ENCODE measurements at regions not wholly inside any gene's neighbourhood (a gene's known extent, or its start where the extent isn't known, plus 50 kb on each side); places are given as distances from the start of the nearest gene placed in this dataset.

- BruUV-seq (replicated peaks): no TSS peak
- DNase-seq (ENCODE audit: low read depth, low spot score): no peak
- no peak for ATAC-seq
- Histone ChIP-seq H3K27me3 (ENCODE audit: control insufficient read depth, insufficient read depth, low read length) (no peaks in the 10 kb centered on the region), H3K27ac (ENCODE audit: low read length) (no peak overlapping the region), H3K4me1 (ENCODE audit: control insufficient read depth, insufficient read depth, low read length) (no peaks in the 10 kb centered on the region), H3K36me3 (ENCODE audit: control insufficient read depth, insufficient read depth, low read length) (no peaks in the 10 kb centered on the region), H3K4me3 (ENCODE audit: low read depth in 2 of 2, low read length in 2 of 2) (no peak overlapping the region), H3K9me3 (ENCODE audit: control insufficient read depth, insufficient read depth, low read depth, low read length) (no peaks in the 10 kb centered on the region)
- no peak for TF ChIP-seq REST (IDR thresholded peaks at IDR 0.05; ENCODE audit: insufficient read depth in 1 of 2, low read depth in 2 of 2, low read length in 1 of 2)
- TF ChIP-seq POLR2AphosphoS5 (IDR thresholded peaks at IDR 0.05; ENCODE audit: low read depth, low read length): no peak
- no peak for TF ChIP-seq SIN3A (IDR thresholded peaks at IDR 0.05; ENCODE audit: borderline replicate concordance, insufficient read depth, low read depth, low read length)
- no peak for TF ChIP-seq CTCF (IDR thresholded peaks at IDR 0.05)
- no peak for TF ChIP-seq TCF7L2 (IDR thresholded peaks at IDR 0.05; ENCODE audit: low read depth, low read length)
- in situ Hi-C loops (cut with HindIII; ENCODE audit: low pct_unique_long_range_greater_than_20kb, low sequenced_read_pairs): no loop called here
- ChIA-PET CTCF (no interaction called here), POLR2A (no interaction called here)
- intact Hi-C loops (cut with micrococcal nuclease; ENCODE audit: unreplicated experiment): loop anchor here (5.0 to 10.0 kb wide), 2 partner anchors 376 to 503 kb away; no protein-coding TSS in a partner anchor
Observed at GRCh38 chr16:76669288-76669687, 392.1 kb downstream of the CNTNAP4 start.

- Histone ChIP-seq H3K27ac (ENCODE audit: low read length) (no peak overlapping the region), H3K4me3 (ENCODE audit: low read depth in 2 of 2, low read length in 2 of 2) (no peak overlapping the region), H3K9me3 (ENCODE audit: control insufficient read depth, insufficient read depth, low read depth, low read length) (no peaks in the 10 kb centered on the region), H3K27me3 (ENCODE audit: control insufficient read depth, insufficient read depth, low read length) (no peaks in the 10 kb centered on the region), H3K4me1 (ENCODE audit: control insufficient read depth, insufficient read depth, low read length) (no peaks in the 10 kb centered on the region), H3K36me3 (ENCODE audit: control insufficient read depth, insufficient read depth, low read length) (no peaks in the 10 kb centered on the region)
- no TSS peak for BruUV-seq (replicated peaks)
- intact Hi-C loops (cut with micrococcal nuclease; ENCODE audit: unreplicated experiment): no loop called here
- DNase-seq (ENCODE audit: low read depth, low spot score) (no peak), ATAC-seq (no peak)
- TF ChIP-seq TCF7L2 (IDR thresholded peaks at IDR 0.05; ENCODE audit: low read depth, low read length): no peak
- TF ChIP-seq POLR2AphosphoS5 (IDR thresholded peaks at IDR 0.05; ENCODE audit: low read depth, low read length): no peak
- no peak for TF ChIP-seq SIN3A (IDR thresholded peaks at IDR 0.05; ENCODE audit: borderline replicate concordance, insufficient read depth, low read depth, low read length)
- no peak for TF ChIP-seq CTCF (IDR thresholded peaks at IDR 0.05)
- TF ChIP-seq REST (IDR thresholded peaks at IDR 0.05; ENCODE audit: insufficient read depth in 1 of 2, low read depth in 2 of 2, low read length in 1 of 2): no peak
- in situ Hi-C loops (cut with HindIII; ENCODE audit: low pct_unique_long_range_greater_than_20kb, low sequenced_read_pairs): no loop called here
- CTCF ChIA-PET: no interaction called here
- POLR2A ChIA-PET: no interaction called here
Observed at GRCh38 chr16:76670125-76670857, 393.1 kb downstream of the CNTNAP4 start.
